CD4-positive, alpha-beta T cell treated with Interleukin-6 at 100 ng/mL for 8 hours (primary cell): ENCODE measurements at regions not wholly inside any gene's neighbourhood (a gene's known extent, or its start where the extent isn't known, plus 50 kb on each side); places are given as distances from the start of the nearest gene placed in this dataset.
"Not testable (repeated sequence)": the region's sequence is repeated elsewhere in the genome, so short reads cannot be mapped to it uniquely, and the experiment has no call there.

ENCODE experiments used
- DNase-seq: peaks from one replicate; pipeline ENCODE4 v3.0.0-alpha.2; 2020; ENCODE audit warnings: mixed read lengths, low spot score

DNA sequence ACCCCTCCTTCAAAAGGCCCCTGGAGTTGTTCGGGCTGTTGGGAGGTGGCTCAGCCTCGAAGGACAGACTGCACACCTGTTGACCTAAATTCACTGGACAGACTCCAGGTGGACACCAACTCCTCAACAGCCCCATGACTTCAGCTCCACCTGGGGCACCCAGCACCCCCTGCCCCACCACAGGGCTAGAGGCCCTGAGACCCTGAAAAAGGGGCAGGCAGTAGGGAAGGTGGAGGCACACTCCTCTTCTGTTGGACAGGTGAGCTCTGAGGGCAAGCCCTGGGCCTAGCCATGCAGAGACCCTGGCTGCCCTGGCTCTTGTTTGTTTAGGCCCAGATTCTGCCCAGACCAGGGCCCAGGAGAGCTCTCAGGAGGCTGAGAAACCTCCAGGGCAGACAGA lies 409.7 kb upstream of the CAMK1G start:
- not testable (repeated sequence) for DNase-seq

DNA sequence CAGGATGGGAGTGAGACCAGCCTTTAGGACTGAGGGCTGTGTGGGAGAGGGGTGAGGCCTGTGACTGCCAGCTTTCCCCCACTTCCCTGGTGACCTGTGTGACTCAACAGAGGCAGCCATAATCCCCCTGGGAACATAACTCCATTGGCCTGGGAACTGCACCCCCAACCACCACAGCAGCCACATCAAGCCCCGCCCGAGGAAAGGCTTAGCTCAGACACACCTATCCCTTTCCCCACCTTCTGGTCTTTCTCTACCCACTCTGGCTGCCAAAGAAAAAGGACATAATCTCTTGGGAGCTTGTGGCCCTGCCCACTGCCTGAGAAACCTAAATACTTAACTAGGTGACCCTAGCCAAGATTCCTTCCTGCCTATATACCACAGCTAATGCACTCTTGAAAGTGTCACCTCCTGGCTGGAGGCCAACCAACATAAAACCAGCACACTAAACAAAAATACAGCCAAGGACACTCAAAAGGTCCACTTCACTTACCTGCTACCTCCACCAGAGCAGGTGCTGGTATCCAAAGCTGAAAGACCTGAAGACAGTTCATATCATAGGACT lies 406.6 kb upstream of the CAMK1G start:
- no peak for DNase-seq

DNA sequence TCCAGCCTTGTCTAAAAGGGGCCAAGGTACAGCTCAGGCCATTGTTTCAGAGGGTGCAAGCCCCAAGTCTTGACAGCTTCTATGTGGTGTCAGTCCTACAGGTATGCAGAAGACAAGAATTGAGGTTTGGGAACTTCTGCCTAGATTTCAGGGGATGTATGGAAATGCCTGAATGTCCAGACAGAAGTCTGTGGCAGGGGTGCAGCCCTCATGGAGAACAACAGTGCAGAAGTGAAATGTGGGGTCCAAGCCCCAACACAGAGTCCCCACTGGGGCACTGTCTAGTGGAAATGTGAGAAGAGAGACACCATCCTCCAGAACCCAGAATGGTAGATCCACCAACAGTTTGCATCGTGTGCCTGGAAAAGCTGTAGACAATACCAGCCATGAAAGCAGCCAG lies 400.3 kb upstream of the CAMK1G start:
- DNase-seq = no peak

DNA sequence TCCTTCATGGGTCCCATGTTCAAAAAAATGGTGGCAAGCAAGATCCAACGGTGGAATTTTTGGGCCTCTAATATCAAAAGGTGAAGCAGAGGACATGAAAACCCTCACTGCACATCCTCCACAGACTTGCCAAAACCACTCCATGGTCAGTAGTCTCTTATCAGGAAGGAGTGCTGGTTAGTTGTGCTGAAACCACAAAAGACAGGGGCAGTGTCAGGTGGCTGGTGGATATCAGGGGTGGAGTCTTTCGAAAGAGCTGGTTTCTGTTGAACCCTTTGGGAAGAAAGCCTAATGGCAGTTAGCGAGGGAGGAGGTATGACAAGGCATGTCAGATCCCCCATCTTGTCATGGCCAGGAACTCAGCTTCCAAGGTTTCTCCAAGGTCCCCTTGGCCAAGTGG lies 395.9 kb upstream of the CAMK1G start:
- no peak for DNase-seq

DNA sequence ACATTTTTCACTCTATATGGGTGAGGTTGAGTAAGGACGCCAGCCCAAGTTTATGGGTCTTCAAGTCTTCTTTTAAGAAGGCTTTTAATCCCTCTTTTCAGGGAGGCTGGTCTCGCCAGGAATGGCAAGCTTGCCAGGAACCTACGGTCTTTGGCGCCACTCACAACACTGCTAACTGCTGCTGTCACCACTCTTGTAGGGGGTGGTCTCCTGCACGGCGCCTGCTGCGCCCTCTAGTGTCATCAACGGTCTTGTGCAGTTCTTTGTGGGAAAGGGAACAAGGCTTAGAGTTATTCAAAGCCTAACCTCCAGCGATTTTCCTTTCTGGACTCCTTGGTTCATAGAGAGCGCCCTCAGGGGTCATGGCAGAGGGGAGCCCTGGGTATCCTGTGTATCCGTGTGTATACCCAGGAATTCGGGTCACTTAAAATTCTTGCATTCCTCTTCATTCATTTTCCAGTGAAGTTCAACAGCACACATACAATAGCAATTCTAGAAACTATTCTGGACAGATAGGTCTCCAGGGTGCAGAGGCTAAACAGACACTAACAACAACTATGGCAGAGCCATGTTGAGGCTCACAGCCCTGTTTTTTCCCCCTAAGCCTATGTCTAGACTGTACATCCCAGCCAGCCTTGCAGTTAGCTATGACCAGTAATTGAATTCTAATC lies 392.8 kb upstream of the CAMK1G start:
- DNase-seq = no peak

DNA sequence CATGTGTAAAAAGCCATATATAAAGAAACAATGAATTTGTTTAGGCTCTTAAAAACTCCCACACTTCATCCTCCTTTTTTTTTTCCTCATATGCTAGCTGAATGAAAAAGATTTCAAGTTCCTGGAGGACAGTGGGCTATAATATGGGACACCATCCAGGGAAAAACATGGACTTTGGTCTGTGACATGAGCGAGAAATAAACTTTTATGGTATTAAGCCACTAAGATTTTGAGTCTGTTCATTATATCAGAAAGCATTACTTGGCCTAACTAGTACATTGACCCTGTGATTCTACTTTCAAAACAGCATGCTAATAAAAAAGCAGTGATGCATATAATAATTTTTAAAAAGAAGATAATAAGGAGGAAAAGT lies 392.3 kb upstream of the CAMK1G start:
- DNase-seq = no peak

DNA sequence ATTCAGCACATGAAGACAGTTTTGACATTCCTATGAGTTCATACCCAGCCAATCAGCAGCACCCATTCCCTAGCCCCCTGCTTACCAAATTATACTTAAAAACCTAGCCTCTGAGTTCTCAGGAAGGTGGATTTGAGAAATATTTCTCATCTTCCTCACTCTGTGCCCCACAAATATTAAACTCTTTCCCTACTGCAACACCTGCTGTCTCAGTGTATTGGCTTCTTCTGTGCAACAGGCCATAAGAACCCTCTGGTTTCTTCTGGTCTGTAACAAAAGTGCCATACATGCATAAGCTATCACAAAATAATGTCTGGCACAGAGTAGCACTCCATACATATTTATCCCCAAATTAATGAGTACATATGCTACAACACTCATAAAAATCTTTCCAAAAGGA lies 387.4 kb upstream of the CAMK1G start:
- DNase-seq = no peak

DNA sequence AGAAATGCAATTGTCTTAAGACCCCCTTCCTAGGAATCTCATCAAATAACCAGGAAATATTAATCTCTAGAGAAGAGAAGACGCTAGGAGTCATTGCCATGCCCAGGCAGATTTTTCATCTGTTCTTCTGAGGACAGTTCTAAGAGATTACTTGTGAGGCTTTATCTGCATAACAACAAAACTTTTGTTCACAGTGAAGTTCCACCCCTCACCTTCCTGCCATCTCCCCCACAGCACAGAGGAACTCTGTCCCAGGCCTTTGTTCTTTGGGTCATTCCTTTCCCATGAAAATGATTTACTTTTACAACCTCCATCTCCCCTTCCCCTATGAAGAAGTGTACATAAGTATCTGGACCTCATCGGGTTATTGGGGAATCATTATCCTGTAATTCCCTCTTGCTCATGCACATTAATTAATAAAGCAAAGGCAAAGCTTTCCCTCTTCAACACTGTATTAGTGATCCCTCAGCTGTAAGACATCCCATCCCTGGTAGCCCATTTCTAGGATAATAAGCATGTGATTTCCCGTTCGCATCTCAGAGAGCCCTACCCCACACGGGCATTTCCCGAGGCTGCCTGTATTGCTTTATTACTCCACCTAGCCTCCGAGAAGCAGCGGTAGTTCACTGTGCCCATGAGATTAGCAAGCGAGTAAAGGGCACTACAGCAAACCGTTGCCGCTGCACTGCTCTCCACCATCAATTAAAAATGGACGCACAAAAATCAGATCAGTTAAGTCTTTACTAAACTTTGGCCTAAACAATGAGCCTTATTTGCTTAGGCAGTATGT lies 384.4 kb upstream of the CAMK1G start:
- no peak for DNase-seq

DNA sequence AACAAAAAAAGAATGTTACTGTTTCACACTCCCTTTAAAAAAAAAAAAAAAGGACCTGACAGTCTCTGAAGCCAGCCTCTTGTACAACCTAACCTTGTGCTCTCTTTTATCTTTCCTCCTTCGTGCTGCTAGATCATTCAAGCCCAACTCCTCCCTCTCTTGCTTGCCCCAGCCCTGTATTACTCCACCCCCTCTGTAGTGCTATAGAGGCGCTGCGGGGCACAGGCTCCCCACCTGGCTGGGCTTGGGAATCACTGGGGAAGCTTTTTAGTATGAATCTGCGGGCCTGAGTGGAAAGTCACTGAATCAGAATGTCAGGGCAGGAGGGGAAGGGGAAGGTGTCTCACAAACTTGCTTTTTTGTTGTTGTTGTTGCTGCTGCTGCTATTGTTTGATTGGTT lies 383.7 kb upstream of the CAMK1G start:
- DNase-seq = no peak

DNA sequence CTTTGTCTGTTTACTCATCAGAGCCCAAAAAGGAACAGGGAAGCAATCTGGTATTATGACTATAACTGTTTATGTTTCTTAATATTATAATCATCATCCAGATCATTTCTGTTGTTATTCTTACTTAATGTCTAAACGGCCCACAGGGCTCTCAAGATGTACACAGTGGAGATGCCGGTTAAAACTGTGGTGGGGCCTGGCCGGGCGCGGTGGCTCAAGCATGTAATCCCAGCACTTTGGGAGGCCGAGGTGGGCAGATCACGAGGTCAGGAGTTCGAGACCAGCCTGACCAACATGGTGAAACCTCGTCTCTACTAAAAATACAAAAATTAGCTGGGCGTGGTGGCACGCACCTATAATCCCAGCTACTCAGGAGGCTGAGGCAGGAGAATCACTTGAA lies 381.2 kb upstream of the CAMK1G start:
- DNase-seq = not testable (repeated sequence)

DNA sequence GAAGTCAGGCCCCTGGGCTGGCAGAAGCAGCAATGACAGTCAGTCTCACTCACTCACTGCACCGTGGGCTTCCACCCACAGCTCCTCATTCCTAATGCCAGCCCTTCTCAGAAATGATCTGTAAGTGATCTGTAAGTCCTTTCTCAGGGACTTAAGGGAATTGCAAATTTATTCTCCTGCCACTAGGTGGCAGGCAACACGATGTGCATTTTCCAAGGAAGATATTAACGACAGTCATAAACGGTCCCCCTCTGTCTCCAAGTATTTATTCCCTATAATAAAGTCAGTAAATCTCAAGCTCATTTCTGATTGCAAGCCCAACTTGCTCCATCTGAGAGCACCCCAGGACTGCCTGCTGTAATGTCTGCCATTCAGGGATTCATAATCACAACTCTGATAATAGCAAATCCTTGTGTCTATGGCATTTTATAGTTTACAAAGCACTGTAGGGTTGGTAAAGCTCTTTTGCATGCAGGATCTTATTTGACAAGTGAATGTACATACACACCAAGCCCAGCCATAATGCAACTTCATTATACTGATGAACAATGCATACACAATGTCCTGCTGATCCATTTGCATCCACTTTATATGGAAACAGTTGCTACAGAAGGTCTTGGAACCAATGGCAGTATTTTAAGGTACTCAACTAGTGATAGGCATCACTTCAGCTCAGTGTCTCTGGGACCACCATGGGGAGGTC lies 380.5 kb upstream of the CAMK1G start:
- peak; percentile 3 for DNase-seq

DNA sequence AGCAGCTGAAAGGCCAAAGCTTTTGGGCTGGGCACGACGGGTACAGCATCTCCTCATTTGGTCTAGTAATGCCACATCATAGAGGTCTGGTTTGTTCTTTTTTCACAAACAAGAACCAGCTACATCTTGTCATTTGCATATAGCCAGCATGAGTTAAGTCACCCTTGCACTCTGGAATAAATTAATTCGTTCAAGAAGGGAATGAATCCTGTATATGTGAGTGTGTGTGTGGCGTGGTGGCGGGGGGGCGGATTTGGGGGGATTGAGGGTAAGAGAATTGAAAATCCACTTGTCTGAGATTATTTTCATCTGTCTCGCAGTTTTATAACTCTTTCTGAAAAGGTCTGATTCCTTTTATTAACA lies 380.0 kb upstream of the CAMK1G start:
- DNase-seq = no peak

DNA sequence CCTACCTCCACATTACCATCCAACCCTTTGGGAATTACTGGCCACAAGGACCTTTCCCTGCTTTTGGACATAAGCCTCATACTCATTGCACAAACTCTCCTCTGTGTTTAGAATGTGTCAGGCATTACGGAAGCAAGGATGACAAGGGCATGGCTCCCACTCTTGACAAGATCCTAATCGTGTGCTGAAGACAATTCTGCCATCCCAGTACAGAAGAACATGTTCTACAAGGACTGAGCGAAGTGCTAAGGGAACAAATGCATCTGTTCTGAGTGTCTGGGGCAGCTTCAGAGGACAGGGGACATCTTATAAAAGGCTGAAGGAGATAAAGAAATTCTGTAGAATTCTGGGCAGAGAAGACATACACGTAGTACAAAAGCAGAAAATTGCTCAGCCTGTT lies 378.5 kb upstream of the CAMK1G start:
- no peak for DNase-seq

DNA sequence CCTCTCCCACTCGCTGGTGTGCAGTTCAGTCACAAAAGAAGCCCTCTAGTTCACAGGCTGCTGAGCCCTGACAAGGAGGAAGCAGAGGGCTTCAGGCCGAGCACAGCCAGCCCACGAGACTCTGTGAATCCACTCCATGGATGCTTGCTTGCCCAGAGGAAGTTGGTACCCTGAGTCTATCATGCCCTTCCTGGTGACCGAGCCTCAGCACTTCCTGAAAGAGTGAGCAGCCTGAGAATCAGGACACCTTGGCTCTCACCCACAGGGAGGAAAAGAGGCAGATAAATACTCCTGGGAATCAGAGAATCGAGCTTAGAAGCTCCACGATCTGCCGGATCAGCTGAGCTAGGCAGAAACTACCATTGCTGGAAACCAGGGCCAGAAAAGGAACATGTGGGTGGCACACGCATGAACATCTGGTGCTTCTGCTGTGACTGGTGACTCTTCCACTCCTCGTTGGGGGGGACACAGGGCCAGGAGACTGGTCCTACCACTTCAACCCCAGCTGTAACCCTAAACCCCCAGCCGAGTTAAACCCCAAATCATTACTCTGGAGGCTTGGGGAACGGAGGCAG lies 376.3 kb upstream of the CAMK1G start:
- no peak for DNase-seq

DNA sequence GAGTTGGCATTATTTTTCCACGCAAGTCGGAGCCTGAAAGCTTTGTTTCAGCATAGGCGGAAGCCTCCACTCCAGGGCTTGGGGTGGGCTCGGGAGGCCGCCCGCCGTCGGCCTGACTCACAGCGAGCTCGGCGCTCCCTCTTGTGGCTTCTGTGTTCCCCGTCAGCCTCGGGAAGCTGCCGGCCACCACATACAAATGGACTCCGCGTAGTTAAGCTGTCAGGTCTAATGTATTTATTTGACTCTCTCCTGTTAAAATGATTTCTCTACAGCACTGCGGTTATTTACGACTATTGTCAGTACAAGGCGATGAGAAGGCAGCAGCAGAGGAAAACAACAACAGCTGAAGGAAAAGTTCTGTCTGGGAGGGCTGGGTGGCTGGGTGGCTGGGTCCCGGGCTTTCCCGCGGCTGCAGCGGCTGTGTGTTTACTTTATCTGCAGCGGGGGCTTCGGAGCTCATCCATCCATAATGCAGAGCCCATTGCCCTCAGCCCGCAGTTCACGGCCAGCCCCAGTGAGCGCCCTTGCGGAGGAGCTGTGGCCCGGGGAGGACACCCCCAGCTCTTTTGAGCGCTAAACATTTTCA lies 375.7 kb upstream of the CAMK1G start:
- no peak for DNase-seq

DNA sequence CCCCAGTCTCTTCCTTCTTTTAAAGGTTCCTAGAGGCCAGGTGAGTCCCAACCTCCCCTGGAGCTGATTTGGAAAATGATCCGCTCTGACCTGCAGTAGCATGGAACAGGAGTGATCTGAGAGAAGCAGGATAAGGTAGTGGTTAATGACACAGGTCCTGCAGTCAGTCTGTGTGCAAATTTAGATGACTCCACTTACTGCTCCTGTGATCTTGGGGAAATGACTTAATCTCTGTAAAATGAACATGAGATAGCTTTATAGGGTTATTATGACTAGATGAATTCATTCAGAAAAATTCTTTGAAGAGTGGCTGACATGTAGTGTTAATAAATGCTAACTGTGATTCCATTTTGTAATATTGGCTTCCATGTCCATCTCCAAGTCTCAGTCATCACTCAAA lies 374.9 kb upstream of the CAMK1G start:
- DNase-seq = no peak

DNA sequence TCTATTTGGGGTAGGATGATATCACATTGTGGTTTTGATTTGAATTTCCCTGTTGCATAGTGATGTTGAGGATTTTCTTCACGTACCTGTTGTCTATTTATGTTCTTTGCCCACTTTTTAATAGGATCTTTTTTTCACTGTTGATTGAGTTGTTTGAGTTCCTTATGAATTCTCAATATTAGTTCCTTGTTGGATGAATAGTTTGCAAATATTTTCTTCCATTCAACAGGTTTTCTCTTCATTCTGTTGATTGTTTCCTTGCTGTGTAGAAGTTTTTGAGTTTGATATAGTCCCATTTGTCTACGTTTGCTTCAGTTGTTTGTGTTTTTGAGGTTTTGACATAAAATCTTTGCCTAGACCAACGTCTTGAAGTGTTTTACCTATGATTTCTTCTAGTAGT lies 369.5 kb upstream of the CAMK1G start:
- no peak for DNase-seq

DNA sequence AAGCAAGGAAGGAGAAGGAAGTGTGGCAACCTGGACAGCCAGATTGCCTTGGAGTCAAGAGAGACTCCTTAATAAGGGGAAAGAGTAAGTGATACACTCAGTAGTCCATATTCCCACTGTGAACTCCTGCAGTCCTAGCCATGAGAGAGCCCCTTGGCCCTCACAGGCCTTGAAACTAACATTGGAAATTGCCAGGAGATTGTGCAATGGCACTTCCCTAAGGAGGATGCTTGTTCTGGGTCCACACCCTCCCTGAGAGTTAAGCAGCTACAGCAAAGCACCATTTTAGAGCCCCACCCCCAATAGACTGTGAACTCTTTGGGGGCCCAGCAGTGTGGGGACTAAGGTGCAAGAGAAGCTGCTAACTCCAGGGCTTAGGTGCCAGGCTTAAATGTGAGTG lies 367.7 kb upstream of the CAMK1G start:
- no peak for DNase-seq

DNA sequence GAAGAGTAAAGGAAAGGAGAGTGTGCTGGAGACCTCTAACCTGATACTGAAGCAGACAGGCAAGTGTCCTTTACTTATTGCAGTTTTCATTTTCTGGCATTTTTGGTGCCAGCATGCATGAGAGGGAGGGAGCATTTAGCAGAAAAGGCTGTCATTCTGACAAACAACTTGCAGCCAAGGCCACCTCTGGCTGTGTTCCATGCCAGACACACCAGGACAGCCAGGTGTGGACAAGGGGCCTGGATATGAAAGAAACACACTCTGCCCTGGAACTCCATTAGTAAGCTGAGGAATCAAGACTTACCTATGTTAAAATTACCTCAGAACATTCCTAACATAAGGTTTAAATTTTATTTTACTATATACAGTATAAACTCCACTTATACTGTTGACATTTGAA lies 365.4 kb upstream of the CAMK1G start:
- DNase-seq = no peak

DNA sequence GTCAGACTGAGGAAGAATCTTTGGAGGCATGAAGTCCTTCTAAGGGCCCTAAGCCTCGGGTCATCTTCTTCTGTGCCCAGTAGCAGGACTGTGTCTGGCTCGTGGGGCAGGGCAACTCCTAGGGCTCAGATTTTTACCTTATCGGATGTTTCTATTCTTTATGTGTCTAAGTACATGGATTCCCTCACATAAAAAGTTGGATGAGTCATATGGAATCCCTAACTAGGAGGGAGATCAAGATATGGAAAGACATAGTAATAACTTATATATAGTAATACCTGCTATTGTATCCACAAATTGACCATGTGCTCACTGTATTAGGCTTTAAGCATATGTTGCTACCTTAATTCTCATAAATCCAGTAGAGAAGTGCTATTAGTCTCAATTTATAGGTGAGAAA lies 364.5 kb upstream of the CAMK1G start:
- no peak for DNase-seq

DNA sequence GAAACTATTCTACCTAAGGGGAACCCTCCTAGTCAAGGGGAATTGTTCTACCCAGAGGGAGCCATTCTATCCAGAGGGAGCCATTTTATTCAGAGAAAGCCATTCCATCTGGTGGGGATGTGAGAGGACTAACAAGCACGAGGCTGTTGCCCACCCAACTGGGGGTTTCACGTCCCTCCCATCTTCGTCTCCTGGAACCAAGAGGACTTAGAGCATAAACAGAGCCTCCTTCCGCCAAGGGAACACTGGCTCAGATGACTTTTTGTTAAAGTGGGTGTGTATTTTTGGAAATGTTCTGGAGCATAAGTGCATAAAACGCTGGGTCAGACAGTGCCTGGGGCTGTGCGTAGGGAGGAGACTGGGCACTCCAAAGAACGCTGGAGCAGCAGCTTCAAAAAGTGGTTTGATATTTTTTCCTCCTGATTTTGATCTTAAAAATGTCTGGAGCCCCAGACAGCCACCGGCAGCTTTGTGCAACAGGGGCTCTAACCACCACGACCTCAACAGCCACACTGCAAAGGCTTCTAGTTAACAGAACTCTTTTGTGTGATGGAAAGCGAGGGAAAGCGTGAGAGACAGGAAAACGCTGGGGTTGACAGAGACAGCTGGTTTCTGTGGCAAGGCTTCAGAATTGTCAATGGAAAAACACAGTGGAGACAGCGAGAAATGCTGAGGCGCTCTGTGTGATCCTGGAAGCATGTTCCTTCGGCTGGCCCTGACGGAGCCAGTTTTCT lies 363.6 kb upstream of the CAMK1G start:
- no peak for DNase-seq

DNA sequence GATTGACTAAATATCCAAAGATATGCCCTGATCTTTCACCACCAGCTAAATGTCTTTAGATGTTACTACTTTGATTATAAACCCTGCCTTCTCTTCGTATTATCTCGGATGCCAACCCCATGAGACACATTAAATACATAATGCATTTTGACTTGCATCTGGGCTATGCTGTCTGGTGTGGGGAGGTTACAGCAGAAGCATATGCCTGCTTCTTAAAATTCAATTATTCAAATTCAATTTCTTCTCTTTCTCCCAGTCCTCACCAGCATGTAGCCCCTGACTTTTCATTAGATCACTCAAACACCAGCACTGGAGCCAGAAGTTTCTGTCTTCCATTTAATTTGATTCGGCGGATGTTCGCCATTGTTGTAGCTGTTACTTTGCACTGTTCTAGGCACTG lies 360.7 kb upstream of the CAMK1G start:
- DNase-seq = no peak
